Heart right ventricle (tissue), 16 donors: ENCODE measurements at regions not wholly inside any gene's neighbourhood (a gene's known extent, or its start where the extent isn't known, plus 50 kb on each side); places are given as distances from the start of the nearest gene placed in this dataset.

Experiments
- ATAC-seq, 8 donors: fragments of 200-7000 bp; cut with Tn5 transposase; one replicate each; pipeline ENCODE4 v1.9.1; 2020; ENCODE audit warnings: mild to moderate bottlenecking in 8 of 8, moderate library complexity in 8 of 8, moderate number of reproducible peaks in 1 of 8
- DNase-seq, 2 donors: peaks; one replicate each; pipeline ENCODE4 v3.0.0-alpha.2; 2020
- H3K27ac ChIP-seq, 10 donors: fragments of 200-600 bp; sonication (generic) in 2 of 10; one replicate each; pipeline versions ENCODE4 v1.5.0 to v1.8.0; 2020 to 2022; ENCODE audit warnings: mild to moderate bottlenecking in 3 of 10
- H3K27me3 ChIP-seq, 7 donors: fragments of 200-600 bp; one replicate each; pipeline ENCODE4 v1.8.0; 2021 to 2022; ENCODE audit warnings: mild to moderate bottlenecking in 2 of 7
- H3K36me3 ChIP-seq, 9 donors: fragments of 200-600 bp; sonication (generic) in 1 of 9; one replicate each; pipeline versions ENCODE4 v1.5.0 to v1.8.0; 2020 to 2022; ENCODE audit warnings: mild to moderate bottlenecking in 2 of 9
- H3K4me1 ChIP-seq, 9 donors: fragments of 200-600 bp; sonication (generic) in 1 of 9; one replicate each; pipeline versions ENCODE4 v1.5.0 to v1.8.0; 2020 to 2022; ENCODE audit warnings: mild to moderate bottlenecking in 4 of 9
- H3K4me3 ChIP-seq, 10 donors: fragments of 200-600 bp; sonication (generic) in 2 of 10; one replicate each; pipeline versions ENCODE4 v1.5.0 to v1.8.0; 2020 to 2022; ENCODE audit warnings: mild to moderate bottlenecking in 7 of 10, moderate library complexity in 2 of 10
- H3K9me3 ChIP-seq, 11 donors: fragments of 200-600 bp in 10 of 11; sonication (generic) in 2 of 11; one replicate each; pipeline versions ENCODE4 v1.5.0 to v1.8.0; 2013 to 2022; ENCODE audit warnings: mild to moderate bottlenecking in 2 of 11, control low read depth in 1 of 11, moderate library complexity in 1 of 11
- CTCF ChIP-seq, 9 donors: fragments of 200-600 bp; sonication (generic) in 2 of 9; IDR thresholded peaks; one replicate each; pipeline versions ENCODE4 v1.5.0 to v1.8.0; 2021 to 2022; ENCODE audit warnings: antibody characterized with exemption in 9 of 9, mild to moderate bottlenecking in 5 of 9, moderate library complexity in 1 of 9
- WGBS, 2 donors: extraction: QIAGEN DNeasy Blood & Tissue Kit; methylation state at CpG; one replicate each; pipeline ENCODE4 v1.1.7; 2013; ENCODE audit warnings: inconsistent platforms in 1 of 2; 5-methylcytosine and 5-hydroxymethylcytosine counted together
- intact Hi-C, 10 donors: fragments of 100-400 bp; cut with DNase I; formaldehyde crosslinking; loops; one replicate each; pipeline versions ENCODE4 v1.11.1 to v1.14.2; 2022
- donor health status: Arrhythmogenic right ventricular cardiomyopathy.
- donor health status: ischemic (EF 13 %, LVEDD 7.1; RV severe dilation, severe dysfunction).
- donor health status: healthy with polysubstance abuse.
- donor health status: DM: no; HTN: yes; CAD: no.
- donor health status: DM: no; HTN: no; CAD: no.
- donor health status: ischemic (EF 25% LVEDD 6.9; RV normal size, moderate dysfunction).
- donor health status: ischemic (EF 25% LVEDD 5.7; RV mildly dilated, moderate dysfunction).
- donor health status: healthy.
- donor health status: DM: yes; HTN: yes; CAD: no.
- donor health status: Ischemic cardiomyopathy.
- donor health status: ischemic (EF 35%, LVEDD 5.7; RV mildly dilated, moderate dysfunction).
- donor health status: nonischemic (EF 11% LVEDD 7.7; RV severe dilation, severe dysfunction).
- donor health status: DM: yes; HTN: yes; CAD: no.
- donor health status: PGD.
- donor health status: ischemic (EF 29% LVEDD 5.4; RV normal size, mild dysfunction).
- donor health status: nonischemic (EF 23%, LVEDD 6.1; RV moderate dilation, normal function).

DNA sequence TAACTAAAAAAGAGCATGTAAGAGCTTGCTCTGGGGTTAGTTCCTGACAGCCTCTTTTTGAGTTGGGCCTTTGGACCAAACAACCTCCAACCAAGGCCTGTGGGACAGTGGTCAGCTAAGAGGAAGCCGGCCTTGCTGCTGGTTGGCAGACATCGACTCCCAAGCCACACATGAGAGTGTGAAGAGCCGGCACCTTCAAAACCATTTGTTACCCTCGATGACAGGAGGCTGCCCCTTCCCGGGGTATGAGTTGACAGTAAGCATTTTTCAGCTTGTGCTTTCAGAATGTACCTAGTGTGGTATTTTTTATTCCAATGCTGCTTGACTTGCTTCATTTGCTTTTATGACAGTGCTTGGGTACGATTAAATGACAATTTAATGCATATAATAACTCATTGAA is 168.6 kb upstream of the IGFBP7 start:
- no peak overlapping the region for H3K4me3 ChIP-seq
- intact Hi-C loops = loop anchor here in 1 of 10 donors (10.0 kb wide), 1 partner anchor 114 kb away; no protein-coding TSS in a partner anchor

DNA sequence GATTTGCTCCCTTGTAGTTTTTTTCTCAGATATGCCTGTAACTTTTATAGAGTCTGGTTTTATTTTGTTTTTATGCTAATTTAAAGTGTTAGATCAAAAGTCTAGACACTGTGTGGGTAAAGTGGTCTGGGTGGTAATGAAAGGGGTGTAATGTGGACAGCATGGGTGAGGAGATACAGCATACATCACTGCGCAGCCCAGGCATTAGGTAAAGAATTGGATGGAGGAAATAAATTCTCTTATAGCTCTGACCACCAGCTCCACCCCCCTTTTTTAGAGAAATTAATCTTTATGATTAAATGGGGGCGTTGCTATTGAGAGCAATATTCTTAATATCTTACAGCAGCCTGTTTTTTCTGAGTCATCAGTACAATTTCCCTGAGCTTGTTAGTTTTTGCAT is 163.9 kb upstream of the IGFBP7 start:
- Histone ChIP-seq H3K36me3 (no peaks in the 10 kb centered on the region), H3K4me3 (no peak overlapping the region), H3K4me1 (peaks cover 0 to 14% (median 7%) of the 10 kb centered on the region in 9 donors), H3K27ac (no peak overlapping the region), H3K9me3 (peaks cover 0 to 3% (median 0%) of the 10 kb centered on the region in 11 donors), H3K27me3 (peaks cover 0 to 12% (median 0%) of the 10 kb centered on the region in 7 donors)
- ATAC-seq (no peak), DNase-seq (no peak)
- 85 to 94% methylated on average over 2 of the region's 2 CpGs for WGBS, 2 donors
- intact Hi-C loops = loop anchor here in 1 of 10 donors (10.0 kb wide), 1 partner anchor 109 kb away; no protein-coding TSS in a partner anchor
- no peak for TF ChIP-seq CTCF (IDR thresholded peaks at IDR 0.05)

More for the DNA sequence above, 168.6 kb upstream of the IGFBP7 start:
- WGBS, 2 donors = 70 to 81% methylated on average over 6 of the region's 6 CpGs
- H3K9me3 ChIP-seq = no peaks in the 10 kb centered on the region
- no peak for DNase-seq
- H3K27me3 ChIP-seq = peaks cover 0 to 11% (median 0%) of the 10 kb centered on the region in 7 donors
- H3K27ac ChIP-seq = no peak overlapping the region
- no peaks in the 10 kb centered on the region for H3K36me3 ChIP-seq
- H3K4me1 ChIP-seq = no peaks in the 10 kb centered on the region
- ATAC-seq = no peak
- TF ChIP-seq CTCF (IDR thresholded peaks at IDR 0.05) = no peak

GRCh38 chr4:57270346-57270745 is 160.2 kb upstream of the IGFBP7 start:
- peak; percentile 51 to 69 for DNase-seq
- peaks cover 0 to 3% (median 0%) of the 10 kb centered on the region in 11 donors for H3K9me3 ChIP-seq
- TF ChIP-seq CTCF (IDR thresholded peaks at IDR 0.05) = no peak
- peaks cover 0 to 12% (median 0%) of the 10 kb centered on the region in 7 donors for H3K27me3 ChIP-seq
- peak; percentile 93 to 99 (median 98) for ATAC-seq
- H3K27ac ChIP-seq = peak overlapping the region in 4 of 10 donors; percentile 1 to 53 (median 40)
- 7 to 14% methylated on average over 7 of the region's 7 CpGs for WGBS, 2 donors
- H3K4me3 ChIP-seq = no peak overlapping the region
- no peaks in the 10 kb centered on the region for H3K36me3 ChIP-seq
- H3K4me1 ChIP-seq = peaks cover 0 to 20% (median 12%) of the 10 kb centered on the region in 9 donors
- intact Hi-C loops = loop anchor here in 1 of 10 donors (10.0 kb wide), 1 partner anchor 106 kb away; no protein-coding TSS in a partner anchor

DNA sequence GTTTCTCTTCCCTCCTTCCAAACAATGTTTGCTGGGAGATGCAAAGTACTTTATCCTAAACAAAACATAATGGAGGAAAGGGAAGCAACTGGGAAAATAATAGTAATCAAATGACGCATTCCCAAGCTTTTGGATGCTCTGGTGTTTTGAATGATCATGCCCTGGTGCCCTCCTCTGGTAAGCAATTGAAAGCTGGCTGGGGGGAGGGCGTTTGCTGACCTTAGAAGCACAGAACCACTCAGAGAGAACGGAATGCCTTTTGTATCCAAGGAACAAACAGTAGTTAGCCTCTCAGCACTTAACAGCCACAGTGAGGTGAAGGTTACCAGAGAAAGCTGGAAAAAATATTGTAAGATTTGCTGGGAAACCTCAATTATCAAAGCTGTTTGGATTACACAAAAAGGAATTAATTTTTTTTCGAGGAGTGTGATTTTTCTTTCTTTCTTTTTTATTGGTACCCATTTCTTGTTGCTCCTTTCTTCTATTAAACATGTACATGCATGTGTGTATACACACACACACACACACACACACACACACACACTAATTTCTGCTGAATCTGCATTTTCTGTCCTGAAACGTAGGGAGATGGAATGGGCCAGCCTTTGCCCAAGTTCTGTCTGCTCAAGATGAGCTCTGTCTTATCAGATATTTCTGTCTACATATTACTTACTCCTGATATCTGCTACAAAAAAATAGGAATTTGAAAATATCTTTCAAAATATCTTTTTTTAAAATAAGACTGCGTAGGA is 155.8 kb upstream of the IGFBP7 start:
- ATAC-seq = peak in 7 of 8 donors; percentile 39 to 86 (median 58)
- Histone ChIP-seq H3K27ac (no peak overlapping the region), H3K9me3 (peaks cover 0 to 15% (median 0%) of the 10 kb centered on the region in 11 donors), H3K4me1 (peaks cover 0 to 16% (median 12%) of the 10 kb centered on the region in 9 donors), H3K4me3 (no peak overlapping the region), H3K36me3 (no peaks in the 10 kb centered on the region), H3K27me3 (peaks cover 0 to 9% (median 0%) of the 10 kb centered on the region in 7 donors)
- peak in 3 of 9 donors; percentile 25 to 34 (median 26) for TF ChIP-seq CTCF (IDR thresholded peaks at IDR 0.05)
- intact Hi-C loops = loop anchor here in 1 of 10 donors (10.0 kb wide), 1 partner anchor 101 kb away; no protein-coding TSS in a partner anchor
- WGBS, 2 donors = 41 to 43% methylated on average over 6 of the region's 6 CpGs
- peak; percentile 6 to 21 for DNase-seq
